Esophagus squamous epithelium (tissue), 4 donors: ENCODE measurements at regions not wholly inside any gene's neighbourhood (a gene's known extent, or its start where the extent isn't known, plus 50 kb on each side); places are given as distances from the start of the nearest gene placed in this dataset.

Source experiments
- CTCF ChIP-seq, 6 experiments: fragments of 450-650 bp in 4 of 6; fragments of 200-600 bp in 2 of 6; sonication (generic) in 2 of 6; IDR thresholded peaks; one replicate each; pipeline ENCODE4 v1.5.1; 2016 to 2019; ENCODE audit warnings: antibody characterized with exemption in 6 of 6, mild to moderate bottlenecking in 4 of 6, moderate library complexity in 4 of 6
- POLR2A ChIP-seq, 4 donors: fragments of 450-650 bp; IDR thresholded peaks; one replicate each; pipeline ENCODE4 v1.6.1; 2017; ENCODE audit warnings: antibody characterized with exemption in 4 of 4, mild to moderate bottlenecking in 4 of 4, moderate library complexity in 3 of 4

GRCh38 chr21:25375675-25376074, 231.6 kb downstream of the MRPL39 start:
- TF ChIP-seq POLR2A (IDR thresholded peaks at IDR 0.05) (no peak), CTCF (IDR thresholded peaks at IDR 0.05) (no peak)
